ENCODE measurements at regions not wholly inside any gene's neighbourhood (a gene's known extent, or its start where the extent isn't known, plus 50 kb on each side); places are given as distances from the start of the nearest gene placed in this dataset.

DNA sequence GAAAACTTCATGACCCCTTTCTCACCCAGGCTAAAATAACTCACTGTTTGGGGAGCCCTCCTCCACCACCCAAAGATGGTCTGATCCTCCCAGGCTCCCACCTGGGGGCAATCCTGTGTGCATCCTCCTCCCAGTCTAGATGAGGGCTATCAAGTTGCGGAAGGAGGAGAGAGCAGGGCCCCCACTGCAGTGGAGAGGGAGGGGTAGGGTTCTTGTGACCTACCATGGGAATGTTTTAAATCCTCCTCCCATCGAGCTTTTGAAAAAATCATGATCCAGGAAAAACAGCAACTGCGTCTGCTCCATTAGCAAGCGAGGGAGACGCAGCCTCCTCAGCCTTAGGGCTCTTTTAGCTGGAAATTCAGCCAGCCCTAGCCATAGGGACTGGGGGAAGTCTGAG, 80.0 kb downstream of the NAV1 start:
- DNase-seq (ENCODE audit: low read depth) = no peak
- TF ChIP-seq, protein P1, sequence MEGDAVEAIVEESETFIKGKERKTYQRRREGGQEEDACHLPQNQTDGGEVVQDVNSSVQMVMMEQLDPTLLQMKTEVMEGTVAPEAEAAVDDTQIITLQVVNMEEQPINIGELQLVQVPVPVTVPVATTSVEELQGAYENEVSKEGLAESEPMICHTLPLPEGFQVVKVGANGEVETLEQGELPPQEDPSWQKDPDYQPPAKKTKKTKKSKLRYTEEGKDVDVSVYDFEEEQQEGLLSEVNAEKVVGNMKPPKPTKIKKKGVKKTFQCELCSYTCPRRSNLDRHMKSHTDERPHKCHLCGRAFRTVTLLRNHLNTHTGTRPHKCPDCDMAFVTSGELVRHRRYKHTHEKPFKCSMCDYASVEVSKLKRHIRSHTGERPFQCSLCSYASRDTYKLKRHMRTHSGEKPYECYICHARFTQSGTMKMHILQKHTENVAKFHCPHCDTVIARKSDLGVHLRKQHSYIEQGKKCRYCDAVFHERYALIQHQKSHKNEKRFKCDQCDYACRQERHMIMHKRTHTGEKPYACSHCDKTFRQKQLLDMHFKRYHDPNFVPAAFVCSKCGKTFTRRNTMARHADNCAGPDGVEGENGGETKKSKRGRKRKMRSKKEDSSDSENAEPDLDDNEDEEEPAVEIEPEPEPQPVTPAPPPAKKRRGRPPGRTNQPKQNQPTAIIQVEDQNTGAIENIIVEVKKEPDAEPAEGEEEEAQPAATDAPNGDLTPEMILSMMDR (IDR thresholded peaks at IDR 0.05; ENCODE audit: insufficient read depth, low read length) = no peak
- H3K4me3 ChIP-seq (ENCODE audit: low read depth, low read length) = no peak overlapping the region

DNA sequence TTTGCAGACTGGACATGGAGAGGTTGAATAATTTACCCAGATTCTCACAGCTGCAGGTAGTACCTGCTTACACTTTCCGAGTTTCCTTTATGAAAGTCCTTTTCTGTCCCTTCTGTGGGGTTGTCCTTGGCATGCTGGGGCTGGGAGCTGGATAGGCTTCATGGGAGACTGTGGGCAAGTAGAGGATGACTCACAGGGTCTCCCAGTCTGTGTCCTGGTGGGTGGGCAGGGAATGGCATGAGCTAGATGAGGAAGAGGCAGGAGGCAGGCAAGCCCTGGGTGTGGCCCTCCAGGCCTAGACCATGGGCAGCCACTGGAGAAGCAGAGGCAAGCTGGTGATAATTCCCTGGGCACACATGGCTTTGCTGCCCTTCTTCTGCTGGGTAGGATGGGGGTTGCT, 80.6 kb downstream of the NAV1 start:
- no peak overlapping the region for H3K4me3 ChIP-seq (ENCODE audit: low read depth, low read length)
- TF ChIP-seq, protein P1 (IDR thresholded peaks at IDR 0.05; ENCODE audit: insufficient read depth, low read length) = no peak
- no peak for DNase-seq (ENCODE audit: low read depth)

DNA sequence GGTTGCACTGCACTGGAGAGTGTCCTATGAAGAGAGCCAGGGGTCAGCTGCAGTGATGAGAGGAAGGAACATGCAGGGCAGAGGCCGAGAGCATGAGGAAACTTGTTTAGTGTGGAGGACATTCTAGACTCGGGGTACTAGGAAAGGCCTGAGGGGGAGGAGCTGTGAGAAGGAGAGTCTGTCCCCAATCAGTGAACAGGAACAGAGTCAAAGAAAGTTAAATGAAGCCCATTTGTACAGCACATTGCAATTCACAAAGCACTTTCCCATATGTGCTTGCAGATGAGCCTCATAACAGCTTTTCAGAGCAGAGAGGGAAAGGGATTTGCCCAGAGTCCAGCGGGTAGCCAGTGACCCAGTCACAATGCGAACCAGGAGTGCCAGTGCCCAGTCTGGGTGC, 83.4 kb downstream of the NAV1 start:
- DNase-seq (ENCODE audit: low read depth) = no peak
- no peak overlapping the region for H3K4me3 ChIP-seq (ENCODE audit: low read depth, low read length)
- TF ChIP-seq, protein P1 (IDR thresholded peaks at IDR 0.05; ENCODE audit: insufficient read depth, low read length) = no peak

DNA sequence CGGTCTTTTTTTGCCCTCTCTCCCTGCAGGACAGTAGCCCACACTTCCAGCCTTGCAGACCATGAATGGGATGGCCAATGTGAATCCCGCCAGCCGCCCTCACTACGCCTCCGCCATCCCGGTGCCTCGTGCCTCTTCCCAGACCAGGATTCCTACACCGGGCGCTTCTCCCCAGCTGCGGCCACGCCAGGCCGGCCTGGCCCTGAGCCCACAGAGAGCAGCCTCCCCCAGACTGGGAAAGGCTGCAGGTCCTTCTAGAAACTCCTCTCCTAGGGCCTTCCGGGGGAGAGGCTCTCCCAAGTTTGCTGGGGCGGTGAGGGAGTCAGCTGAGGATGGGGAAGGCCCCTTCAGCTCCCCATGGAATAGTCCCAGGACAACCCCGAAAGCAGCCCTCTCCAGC, 83.9 kb downstream of the NAV1 start:
- no peak for DNase-seq (ENCODE audit: low read depth)
- TF ChIP-seq, protein P1 (IDR thresholded peaks at IDR 0.05; ENCODE audit: insufficient read depth, low read length) = no peak
- H3K4me3 ChIP-seq (ENCODE audit: low read depth, low read length) = no peak overlapping the region

DNA sequence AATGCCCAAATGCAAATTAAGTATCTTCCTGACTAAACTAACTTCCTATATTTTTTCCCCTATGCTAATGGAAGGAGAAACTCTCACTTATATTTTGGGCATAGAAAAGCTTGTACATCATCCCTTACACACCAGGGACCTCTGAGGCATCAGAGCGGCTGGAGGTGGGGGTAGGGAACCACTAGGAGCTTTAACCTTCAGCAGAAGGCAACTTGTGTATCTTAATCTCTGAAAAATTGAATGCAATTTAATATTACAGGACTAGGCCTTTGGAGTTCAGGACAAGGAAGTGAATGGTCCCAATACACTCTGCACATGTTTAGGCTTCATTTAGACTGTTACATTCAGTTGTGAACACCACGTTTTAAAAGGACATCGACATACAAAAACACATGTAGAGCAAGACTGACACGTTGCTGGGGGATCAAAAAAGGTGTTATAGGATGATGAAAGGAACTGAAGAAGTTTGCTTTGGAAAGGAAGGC, 85.9 kb downstream of the NAV1 start:
- H3K4me3 ChIP-seq (ENCODE audit: low read depth, low read length) = no peak overlapping the region
- DNase-seq (ENCODE audit: low read depth) = no peak
- TF ChIP-seq, protein P1 (IDR thresholded peaks at IDR 0.05; ENCODE audit: insufficient read depth, low read length) = no peak

DNA sequence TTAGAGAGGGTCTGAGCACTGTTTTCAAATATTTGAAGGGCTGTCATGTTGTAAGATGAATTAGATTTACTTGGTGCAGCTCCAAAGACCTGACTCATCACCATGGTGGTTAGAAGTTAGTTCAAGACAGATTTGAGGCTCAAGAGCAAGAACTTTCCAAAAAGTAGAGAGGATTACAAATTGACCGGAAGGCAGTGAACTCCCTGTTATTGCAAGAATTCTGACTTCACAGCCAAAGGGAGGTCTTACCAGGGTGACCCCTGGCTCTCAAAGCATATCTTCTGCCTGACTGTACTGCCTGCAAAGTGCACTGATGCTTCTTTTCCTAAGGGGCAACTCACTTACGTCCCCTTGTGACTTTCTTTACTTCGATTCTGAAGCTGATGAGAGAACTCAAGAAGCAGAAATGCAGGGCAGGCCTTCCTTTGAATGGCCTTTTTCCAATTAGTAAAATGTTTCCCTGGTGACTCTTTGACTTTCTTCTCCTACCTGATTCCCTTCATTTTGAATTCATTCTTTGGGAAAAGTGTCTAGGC, 86.4 kb downstream of the NAV1 start:
- TF ChIP-seq, protein P1 (IDR thresholded peaks at IDR 0.05; ENCODE audit: insufficient read depth, low read length) = peak; percentile 31
- DNase-seq (ENCODE audit: low read depth) = peak; percentile 99

DNA sequence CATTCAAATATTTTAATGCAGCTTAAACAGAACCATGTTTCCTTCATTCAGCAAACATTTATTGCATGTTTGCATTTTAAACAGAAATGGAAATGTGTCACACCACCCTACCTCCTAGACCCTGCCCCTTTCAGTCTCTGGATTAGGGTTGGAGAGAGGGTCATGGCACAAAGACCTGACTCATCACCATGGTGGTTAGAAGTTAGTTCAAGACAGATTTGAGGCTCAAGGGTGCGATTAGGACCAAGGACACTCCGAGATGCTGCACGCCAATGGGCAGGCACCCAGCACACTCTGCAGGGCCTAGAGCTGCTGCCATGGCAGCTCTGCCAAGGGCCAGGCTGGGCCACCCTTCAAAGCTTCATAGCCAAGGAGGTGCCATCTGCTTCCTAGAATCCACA, 86.9 kb downstream of the NAV1 start:
- no peak overlapping the region for H3K4me3 ChIP-seq (ENCODE audit: low read depth, low read length)
- no peak for DNase-seq (ENCODE audit: low read depth)
- TF ChIP-seq, protein P1 (IDR thresholded peaks at IDR 0.05; ENCODE audit: insufficient read depth, low read length) = no peak

More for the DNA sequence above, 86.4 kb downstream of the NAV1 start:
- no peak overlapping the region for H3K4me3 ChIP-seq (ENCODE audit: low read depth, low read length)
